ENCODE measurements at regions not wholly inside any gene's neighbourhood (a gene's known extent, or its start where the extent isn't known, plus 50 kb on each side); places are given as distances from the start of the nearest gene placed in this dataset.

GRCh38 chr19:56927294-56927693, 86.8 kb upstream of the PEG3 start:
- TF ChIP-seq CTCF (IDR thresholded peaks at IDR 0.05): no peak
- no peak for TF ChIP-seq POLR2A (IDR thresholded peaks at IDR 0.05)
